Muscle layer of colon (tissue), 2 donors: ENCODE measurements at regions not wholly inside any gene's neighbourhood (a gene's known extent, or its start where the extent isn't known, plus 50 kb on each side); places are given as distances from the start of the nearest gene placed in this dataset.

ENCODE experiments used
- H3K27ac ChIP-seq: one replicate; pipeline ENCODE4 v1.7.0; 2013; ENCODE audit warnings: low read depth, mild to moderate bottlenecking, low read length, moderate library complexity
- H3K27me3 ChIP-seq, 2 donors: one replicate each; pipeline ENCODE4 v1.7.0; 2013; ENCODE audit warnings: low read length in 2 of 2, mild to moderate bottlenecking in 2 of 2; ENCODE audit not compliant: insufficient read depth in 2 of 2, control insufficient read depth in 1 of 2
- H3K36me3 ChIP-seq: one replicate; pipeline ENCODE4 v1.7.0; 2013; ENCODE audit warnings: mild to moderate bottlenecking, low read length; ENCODE audit not compliant: insufficient read depth
- H3K4me1 ChIP-seq: one replicate; pipeline ENCODE4 v1.7.0; 2013; ENCODE audit warnings: mild to moderate bottlenecking, low read length; ENCODE audit not compliant: insufficient read depth
- H3K4me3 ChIP-seq, 2 donors: one replicate each; pipeline ENCODE4 v1.7.0; 2013; ENCODE audit warnings: low read length in 2 of 2, low read depth in 1 of 2, mild to moderate bottlenecking in 1 of 2, moderate library complexity in 1 of 2
- H3K9ac ChIP-seq: one replicate; pipeline ENCODE4 v1.7.0; 2013; ENCODE audit warnings: low read length
- H3K9me3 ChIP-seq: one replicate; pipeline ENCODE4 v1.7.0; 2013; ENCODE audit warnings: mild to moderate bottlenecking, low read length
- donor health status: abdominal sarcoma.
- donor health status: Adenocarcinoma of cecum.

DNA sequence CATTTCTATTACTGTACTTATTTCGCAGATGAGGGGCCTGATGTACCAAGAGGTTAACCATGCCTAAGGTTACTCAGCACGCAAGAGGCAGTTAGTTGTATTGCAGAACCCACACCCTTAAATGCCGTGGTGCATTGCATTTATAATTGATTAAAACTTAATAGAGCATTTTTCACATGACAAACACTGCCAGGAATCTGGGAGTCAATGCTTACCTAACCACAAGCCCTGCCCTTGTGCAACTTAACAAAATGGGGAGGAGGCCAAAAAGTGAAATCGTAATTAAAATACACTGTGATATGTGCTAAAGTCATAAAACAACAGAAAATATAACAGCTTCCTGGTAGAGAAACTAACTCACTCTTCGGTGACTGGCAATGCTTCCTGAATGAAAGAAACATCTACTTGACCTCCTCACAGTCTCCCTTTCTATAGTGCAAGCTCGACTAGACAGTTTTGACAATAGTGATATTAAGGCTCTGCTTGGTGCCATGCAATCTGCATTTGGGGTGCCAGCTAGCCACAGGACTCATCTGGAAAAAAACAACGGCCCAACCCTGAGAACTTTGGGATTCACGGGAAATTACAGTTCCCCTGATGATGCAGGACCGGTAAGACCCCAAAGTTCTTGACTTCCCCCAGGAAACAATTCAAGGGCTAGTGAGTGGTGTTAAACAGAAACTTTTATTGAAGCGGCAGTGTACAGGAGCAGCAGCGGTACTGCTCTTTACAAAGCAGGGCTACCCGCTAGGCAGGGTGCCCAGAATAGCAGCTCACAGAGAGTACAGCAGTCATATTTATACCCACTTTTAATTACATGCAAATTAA, 612.4 kb downstream of the TNS3 start:
- Histone ChIP-seq H3K4me3 (no peak overlapping the region), H3K9me3 (peaks cover 1% of the 10 kb centered on the region), H3K27ac (no peak overlapping the region), H3K27me3 (no peaks in the 10 kb centered on the region), H3K36me3 (no peaks in the 10 kb centered on the region), H3K9ac (no peak overlapping the region), H3K4me1 (no peaks in the 10 kb centered on the region)

DNA sequence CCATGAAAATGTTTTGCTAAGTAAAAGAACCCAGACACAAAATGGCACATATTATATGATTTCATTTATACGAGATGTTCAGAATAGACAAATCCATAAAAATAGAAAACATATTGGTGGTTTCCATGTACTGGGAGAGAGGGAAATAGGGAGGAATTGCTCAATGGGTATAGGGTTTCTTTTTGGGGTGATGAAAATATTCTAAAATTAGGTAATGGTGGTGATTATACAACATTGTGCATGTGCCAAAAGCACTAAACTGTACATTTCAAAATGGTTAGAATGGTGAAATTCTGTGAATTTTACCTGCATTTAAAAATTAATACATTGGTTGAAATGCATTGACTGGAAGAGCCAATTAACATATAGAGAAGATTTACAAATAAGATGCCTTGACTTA, 613.9 kb downstream of the TNS3 start:
- no peak overlapping the region for H3K27ac ChIP-seq
- no peak overlapping the region for H3K9ac ChIP-seq
- no peaks in the 10 kb centered on the region for H3K36me3 ChIP-seq
- no peaks in the 10 kb centered on the region for H3K4me1 ChIP-seq
- peaks cover 6% of the 10 kb centered on the region for H3K9me3 ChIP-seq
- H3K4me3 ChIP-seq, result no peak overlapping the region
- H3K27me3 ChIP-seq, result no peaks in the 10 kb centered on the region

DNA sequence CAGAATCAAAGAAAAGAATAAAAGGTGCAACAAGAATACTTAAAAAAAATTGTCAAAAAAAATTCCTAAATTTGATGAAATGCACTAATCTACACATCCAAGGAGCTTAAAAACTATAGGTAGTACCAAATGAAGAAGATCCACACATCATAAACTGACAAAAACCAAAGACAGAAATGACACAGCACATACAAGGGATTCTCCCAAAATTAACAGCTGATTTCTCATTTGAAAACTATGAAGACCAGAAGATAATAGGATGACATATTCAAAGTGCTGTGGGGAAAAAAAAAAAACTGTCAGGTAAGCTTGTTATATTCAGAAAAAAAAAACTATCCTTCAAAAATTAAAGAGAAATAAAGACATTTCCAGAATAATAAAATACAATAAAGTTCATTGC, 618.2 kb downstream of the TNS3 start:
- peaks cover 6% of the 10 kb centered on the region for H3K9me3 ChIP-seq
- no peak overlapping the region for H3K27ac ChIP-seq
- H3K27me3 ChIP-seq, result no peaks in the 10 kb centered on the region
- no peaks in the 10 kb centered on the region for H3K36me3 ChIP-seq
- H3K9ac ChIP-seq, result no peak overlapping the region
- no peak overlapping the region for H3K4me3 ChIP-seq
- no peaks in the 10 kb centered on the region for H3K4me1 ChIP-seq

DNA sequence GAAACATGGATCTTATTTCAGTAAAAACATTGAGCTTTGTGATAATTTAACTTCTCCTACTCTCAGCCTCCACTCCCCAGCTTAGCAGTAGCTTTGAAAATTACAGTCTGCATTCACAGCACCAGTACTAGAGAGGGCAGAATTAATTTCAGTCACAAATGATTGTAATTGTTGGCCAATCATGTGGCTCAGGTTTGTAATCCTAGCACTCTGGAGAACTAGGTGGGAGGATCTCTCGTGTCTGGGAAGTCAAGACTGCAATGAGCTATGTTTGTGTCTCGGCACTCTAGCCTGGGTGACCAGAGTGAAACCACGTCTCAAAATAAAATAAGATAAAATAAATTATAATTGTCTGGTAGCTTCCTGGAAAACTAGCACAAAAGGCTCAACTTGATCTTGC, 620.9 kb downstream of the TNS3 start:
- no peak overlapping the region for H3K4me3 ChIP-seq
- no peaks in the 10 kb centered on the region for H3K27me3 ChIP-seq
- no peaks in the 10 kb centered on the region for H3K4me1 ChIP-seq
- no peaks in the 10 kb centered on the region for H3K36me3 ChIP-seq
- no peak overlapping the region for H3K9ac ChIP-seq
- no peak overlapping the region for H3K27ac ChIP-seq
- peaks cover 6% of the 10 kb centered on the region for H3K9me3 ChIP-seq

DNA sequence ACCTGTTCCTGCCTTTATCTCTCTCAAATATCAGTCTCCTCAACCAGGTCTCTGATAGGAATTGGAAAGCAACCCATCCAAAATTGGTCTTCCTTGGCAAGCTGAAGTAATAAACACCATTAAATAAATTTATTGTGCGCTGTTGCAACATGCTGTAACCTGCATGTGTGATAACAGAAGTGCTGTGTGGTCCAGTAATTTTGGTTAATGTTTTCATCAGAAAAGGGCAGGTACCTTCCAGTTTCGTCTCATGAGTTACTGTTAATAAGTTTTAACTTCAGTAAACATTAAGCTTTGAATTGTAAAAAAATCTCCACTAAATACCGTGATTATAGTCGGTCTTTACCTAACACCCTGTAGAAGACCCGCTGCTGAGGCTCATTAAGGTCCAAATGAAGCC, 624.7 kb downstream of the TNS3 start:
- H3K27ac ChIP-seq, result no peak overlapping the region
- no peak overlapping the region for H3K4me3 ChIP-seq
- H3K27me3 ChIP-seq, result no peaks in the 10 kb centered on the region
- no peak overlapping the region for H3K9ac ChIP-seq
- no peaks in the 10 kb centered on the region for H3K9me3 ChIP-seq
- H3K4me1 ChIP-seq, result no peaks in the 10 kb centered on the region
- no peaks in the 10 kb centered on the region for H3K36me3 ChIP-seq

DNA sequence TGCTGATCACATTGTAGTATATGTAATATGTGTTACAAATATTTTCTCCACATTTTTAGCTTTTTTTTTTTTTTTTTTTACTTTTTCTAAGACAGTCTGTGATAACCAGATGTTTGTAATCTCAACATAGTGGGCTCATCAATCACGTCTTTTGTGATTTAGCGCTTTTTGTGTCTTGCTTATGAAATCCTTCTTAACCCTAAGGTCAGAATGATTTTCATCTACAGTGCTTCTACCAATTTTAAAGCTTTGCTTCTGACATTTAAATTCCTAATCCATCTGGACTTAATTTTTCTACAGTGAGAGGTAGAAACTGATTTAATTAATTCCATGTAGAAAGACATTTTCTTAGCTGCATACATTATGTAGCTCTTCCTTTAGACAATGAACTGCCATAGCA, 626.4 kb downstream of the TNS3 start:
- Histone ChIP-seq H3K4me3 (no peak overlapping the region), H3K4me1 (no peaks in the 10 kb centered on the region), H3K9ac (no peak overlapping the region), H3K9me3 (no peaks in the 10 kb centered on the region), H3K27ac (no peak overlapping the region), H3K36me3 (no peaks in the 10 kb centered on the region), H3K27me3 (no peaks in the 10 kb centered on the region)

DNA sequence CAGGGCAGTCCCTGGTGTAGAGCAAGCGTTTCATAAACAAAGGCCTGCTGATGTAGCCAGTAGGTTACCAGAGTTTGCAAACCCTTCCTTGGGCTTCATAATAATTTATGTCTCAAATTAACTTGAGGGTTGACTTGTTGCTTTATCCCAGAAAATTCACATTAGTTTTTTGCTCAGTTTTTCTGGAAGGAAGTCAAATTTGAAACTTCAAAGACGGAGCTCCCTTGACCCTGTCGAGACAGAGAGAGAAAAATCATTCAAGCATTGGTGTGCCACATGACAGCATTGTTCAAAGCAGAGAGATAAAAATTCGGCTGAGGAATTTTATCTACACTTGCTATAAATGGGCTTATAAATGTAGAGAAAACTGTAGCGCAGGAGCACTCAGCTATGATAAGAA, 627.7 kb downstream of the TNS3 start:
- Histone ChIP-seq H3K27me3 (no peaks in the 10 kb centered on the region), H3K4me1 (peaks cover under 1% of the 10 kb centered on the region), H3K27ac (no peak overlapping the region), H3K9me3 (no peaks in the 10 kb centered on the region), H3K9ac (no peak overlapping the region), H3K4me3 (no peak overlapping the region), H3K36me3 (no peaks in the 10 kb centered on the region)

DNA sequence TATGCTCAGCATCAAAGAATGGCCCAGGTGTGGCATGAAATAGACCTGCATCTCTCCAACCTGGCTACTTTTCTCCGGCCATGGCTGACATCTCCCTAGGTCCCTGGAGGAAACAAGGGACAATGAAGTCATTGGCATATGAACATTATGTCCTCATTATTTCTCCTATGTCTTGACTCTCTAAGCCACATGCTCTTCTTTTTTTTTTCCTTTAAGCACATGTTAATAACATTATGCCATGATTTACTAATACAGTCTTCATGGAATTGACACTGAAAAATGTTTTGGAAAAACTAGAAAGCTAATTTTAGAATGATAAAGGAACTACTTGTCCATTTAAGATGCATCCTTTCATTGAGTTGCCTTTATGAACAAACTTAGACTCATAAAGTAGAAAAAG, 628.9 kb downstream of the TNS3 start:
- Histone ChIP-seq H3K4me3 (no peak overlapping the region), H3K9ac (no peak overlapping the region), H3K9me3 (no peaks in the 10 kb centered on the region), H3K4me1 (peaks cover 4% of the 10 kb centered on the region), H3K36me3 (no peaks in the 10 kb centered on the region), H3K27ac (no peak overlapping the region), H3K27me3 (no peaks in the 10 kb centered on the region)

DNA sequence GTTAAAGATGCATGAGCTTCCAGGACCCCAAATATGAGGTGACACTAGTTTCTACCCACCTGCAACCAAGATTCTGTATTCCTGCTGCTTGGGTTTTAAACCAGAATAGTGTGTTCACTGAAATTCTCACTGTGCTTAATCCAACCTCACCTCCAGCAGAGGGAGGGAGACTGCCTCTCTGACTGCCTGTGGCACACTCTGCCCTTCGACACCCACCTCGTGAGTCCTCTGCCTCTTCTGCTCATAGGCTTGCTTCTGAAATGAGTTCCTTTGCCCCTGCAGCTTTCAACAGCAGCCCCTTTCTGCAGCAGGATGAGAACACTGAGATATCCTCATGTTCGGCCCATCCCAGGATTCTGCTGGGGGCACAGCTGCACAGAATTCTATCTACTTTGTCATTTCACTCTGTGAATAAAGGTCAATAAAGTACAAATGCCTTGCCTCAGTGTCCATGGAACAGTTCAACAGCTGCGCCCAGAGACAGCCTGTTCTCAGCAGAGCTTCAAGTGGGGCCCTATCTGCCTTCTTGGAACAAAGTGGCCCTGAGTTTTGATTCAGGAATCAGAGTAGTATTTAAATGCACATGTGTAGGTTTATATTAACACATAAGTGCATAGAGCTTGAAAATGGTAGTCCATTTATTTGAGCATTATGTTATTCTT, 632.5 kb downstream of the TNS3 start:
- peaks cover 4% of the 10 kb centered on the region for H3K4me1 ChIP-seq
- H3K9me3 ChIP-seq, result no peaks in the 10 kb centered on the region
- H3K27me3 ChIP-seq, result no peaks in the 10 kb centered on the region
- no peak overlapping the region for H3K9ac ChIP-seq
- no peaks in the 10 kb centered on the region for H3K36me3 ChIP-seq
- H3K4me3 ChIP-seq, result no peak overlapping the region
- no peak overlapping the region for H3K27ac ChIP-seq

DNA sequence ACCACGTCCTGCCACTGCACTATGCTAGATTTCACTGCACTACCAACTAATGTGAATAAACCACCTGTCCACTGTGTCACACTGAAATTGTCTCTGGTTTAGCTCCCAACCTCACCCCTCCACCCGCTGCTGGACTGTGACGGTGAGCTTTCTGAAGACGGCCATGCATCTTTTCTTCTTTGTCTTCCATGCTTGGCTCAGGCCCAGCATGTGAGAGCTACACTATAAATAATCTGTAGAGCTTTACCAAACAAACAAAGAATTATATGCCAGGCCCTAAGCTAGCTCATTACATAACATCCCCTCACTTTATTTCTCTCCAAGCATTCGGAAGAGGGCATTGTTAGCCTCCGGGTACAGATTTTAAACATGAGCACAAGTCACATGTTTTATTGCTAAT, 633.2 kb downstream of the TNS3 start:
- Histone ChIP-seq H3K9ac (no peak overlapping the region), H3K36me3 (no peaks in the 10 kb centered on the region), H3K4me3 (no peak overlapping the region), H3K27me3 (no peaks in the 10 kb centered on the region), H3K27ac (no peak overlapping the region), H3K4me1 (peaks cover 4% of the 10 kb centered on the region), H3K9me3 (no peaks in the 10 kb centered on the region)

DNA sequence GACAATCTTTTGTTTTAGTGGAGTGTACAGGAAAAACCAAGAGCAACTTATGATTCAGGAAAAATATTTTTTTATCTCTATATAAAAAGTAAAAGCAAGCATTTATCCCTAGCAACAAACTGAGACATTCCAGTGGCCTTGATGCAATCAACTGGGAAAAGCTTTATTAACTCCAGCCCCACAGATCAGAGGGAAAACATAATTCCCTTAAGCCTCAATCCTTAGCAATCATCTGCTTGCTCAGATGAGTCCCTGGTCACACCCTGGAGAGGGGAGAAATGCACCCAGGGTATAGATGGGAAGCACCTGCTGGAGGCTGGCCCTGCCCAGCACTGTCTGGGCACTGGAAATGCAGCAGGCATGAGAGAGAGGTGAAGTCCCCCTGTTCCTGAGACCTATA, 636.6 kb downstream of the TNS3 start:
- H3K27ac ChIP-seq, result no peak overlapping the region
- H3K4me3 ChIP-seq, result no peak overlapping the region
- no peak overlapping the region for H3K9ac ChIP-seq
- H3K4me1 ChIP-seq, result peaks cover 4% of the 10 kb centered on the region
- no peaks in the 10 kb centered on the region for H3K36me3 ChIP-seq
- H3K9me3 ChIP-seq, result no peaks in the 10 kb centered on the region
- no peaks in the 10 kb centered on the region for H3K27me3 ChIP-seq

DNA sequence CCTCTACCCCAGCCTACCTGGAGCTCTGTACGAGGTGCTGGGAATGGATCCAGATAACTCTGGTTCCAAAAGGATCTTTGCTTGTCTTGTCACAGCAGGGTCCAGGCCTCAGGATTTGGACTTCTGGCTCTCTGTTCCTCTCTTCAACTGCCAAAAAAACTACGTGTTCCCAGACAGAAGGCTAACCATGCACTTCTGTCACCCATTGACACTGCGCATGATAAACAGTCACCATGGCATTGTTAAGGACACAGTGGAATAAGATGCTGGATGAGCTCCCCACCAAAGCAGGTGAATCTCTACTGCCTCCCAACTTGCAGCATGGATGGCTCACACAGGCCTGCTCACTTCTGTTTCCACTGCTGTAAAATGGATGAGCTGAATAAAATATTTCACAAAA, 637.9 kb downstream of the TNS3 start:
- H3K4me1 ChIP-seq, result peaks cover 2% of the 10 kb centered on the region
- no peak overlapping the region for H3K27ac ChIP-seq

More for the DNA sequence above, 637.9 kb downstream of the TNS3 start:
- no peak overlapping the region for H3K9ac ChIP-seq
- no peaks in the 10 kb centered on the region for H3K36me3 ChIP-seq
- H3K9me3 ChIP-seq, result no peaks in the 10 kb centered on the region
- H3K4me3 ChIP-seq, result no peak overlapping the region
- H3K27me3 ChIP-seq, result no peaks in the 10 kb centered on the region
